Osteoblast (primary cell): ENCODE measurements at regions not wholly inside any gene's neighbourhood (a gene's known extent, or its start where the extent isn't known, plus 50 kb on each side); places are given as distances from the start of the nearest gene placed in this dataset.

ENCODE experiments used
- DNase-seq: peaks from one replicate; pipeline ENCODE4 v3.0.0; 2011; ENCODE audit warnings: low spot score, mixed read lengths; ENCODE audit not compliant: insufficient read length; ENCODE audit errors: missing footprints
- H2AFZ ChIP-seq: 2 replicates; pipeline ENCODE4 v1.6.0; 2011; ENCODE audit warnings: mild to moderate bottlenecking, low read length
- H3K27ac ChIP-seq: 2 replicates; pipeline ENCODE4 v1.5.1; 2011; ENCODE audit warnings: mild to moderate bottlenecking, low read depth, low read length, moderate library complexity
- H3K27me3 ChIP-seq: 2 replicates; pipeline ENCODE4 v1.6.0; 2012; ENCODE audit warnings: mild to moderate bottlenecking, control low read depth, inconsistent platforms, low read length, moderate library complexity; ENCODE audit not compliant: insufficient read depth
- H3K36me3 ChIP-seq: 2 replicates; pipeline ENCODE4 v1.5.1; 2011; ENCODE audit warnings: mild to moderate bottlenecking, low read length, control low read depth, moderate library complexity; ENCODE audit not compliant: insufficient read depth
- H3K4me1 ChIP-seq: 2 replicates; pipeline ENCODE4 v1.5.1; 2011; ENCODE audit warnings: mild to moderate bottlenecking, low read length, control low read depth, moderate library complexity; ENCODE audit not compliant: insufficient read depth
- H3K4me2 ChIP-seq: 2 replicates; pipeline ENCODE4 v1.6.0; 2011; ENCODE audit warnings: mild to moderate bottlenecking, low read length; ENCODE audit not compliant: insufficient read depth
- H3K4me3 ChIP-seq: fragments of 200-600 bp; sonication (generic); 3 replicates; pipeline ENCODE4 v1.5.1; 2012; ENCODE audit warnings: mild to moderate bottlenecking, low read length, inconsistent platforms; ENCODE audit not compliant: insufficient read depth
- H3K79me2 ChIP-seq: 2 replicates; pipeline ENCODE4 v1.6.0; 2012; ENCODE audit warnings: mild to moderate bottlenecking, low read length, control low read depth, inconsistent platforms; ENCODE audit not compliant: insufficient read depth
- H3K9me3 ChIP-seq: 2 replicates; pipeline ENCODE4 v1.5.1; 2011; ENCODE audit warnings: low read depth, low read length, control low read depth
- H4K20me1 ChIP-seq: 2 replicates; pipeline ENCODE4 v1.6.0; 2012; ENCODE audit warnings: mild to moderate bottlenecking, low read length, control low read depth; ENCODE audit not compliant: insufficient read depth
- TF ChIP-seq, protein P1 (sequence below): IDR thresholded peaks from 2 replicates; pipeline ENCODE4 v1.5.1; 2011; ENCODE audit warnings: mild to moderate bottlenecking, low read depth, low read length, moderate library complexity; ENCODE audit errors: extremely low read depth

DNA sequence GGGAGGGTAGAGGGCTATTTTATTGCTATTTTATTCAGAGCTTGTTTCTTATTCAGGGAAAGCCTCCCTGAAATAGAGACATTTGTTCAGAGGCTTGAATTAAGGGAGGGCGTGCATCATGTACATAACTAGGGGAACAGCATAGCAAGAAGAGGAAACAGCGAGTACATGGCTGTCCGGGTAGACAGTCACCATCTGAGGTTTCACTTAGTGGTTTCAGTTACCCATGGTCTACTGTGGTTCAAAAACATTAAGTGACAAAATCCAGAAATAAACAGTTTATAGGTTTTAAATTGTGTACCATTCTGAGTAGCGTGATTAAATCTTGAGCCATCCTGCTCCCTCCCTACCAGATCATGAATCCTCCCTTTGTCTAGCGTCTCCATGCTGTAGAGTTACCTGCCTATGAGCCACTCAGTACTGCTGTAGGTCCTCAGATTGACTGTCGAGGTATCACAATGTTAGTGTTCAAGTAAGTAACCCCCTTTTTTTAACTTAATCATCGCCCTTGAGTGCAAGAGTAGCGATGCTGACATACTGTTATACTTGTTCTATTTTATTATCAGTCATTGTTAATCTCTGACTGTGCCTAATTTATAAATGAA lies 791.5 kb downstream of the TFAP2A start:
- Histone ChIP-seq H3K36me3 (no peaks in the 10 kb centered on the region), H3K79me2 (no peaks in the 10 kb centered on the region), H3K27ac (no peak overlapping the region), H3K4me1 (no peaks in the 10 kb centered on the region), H4K20me1 (no peaks in the 10 kb centered on the region), H2AFZ (no peak overlapping the region), H3K9me3 (peaks cover 2% of the 10 kb centered on the region), H3K4me2 (no peak overlapping the region), H3K27me3 (no peaks in the 10 kb centered on the region), H3K4me3 (no peak overlapping the region)
- TF ChIP-seq, protein P1, sequence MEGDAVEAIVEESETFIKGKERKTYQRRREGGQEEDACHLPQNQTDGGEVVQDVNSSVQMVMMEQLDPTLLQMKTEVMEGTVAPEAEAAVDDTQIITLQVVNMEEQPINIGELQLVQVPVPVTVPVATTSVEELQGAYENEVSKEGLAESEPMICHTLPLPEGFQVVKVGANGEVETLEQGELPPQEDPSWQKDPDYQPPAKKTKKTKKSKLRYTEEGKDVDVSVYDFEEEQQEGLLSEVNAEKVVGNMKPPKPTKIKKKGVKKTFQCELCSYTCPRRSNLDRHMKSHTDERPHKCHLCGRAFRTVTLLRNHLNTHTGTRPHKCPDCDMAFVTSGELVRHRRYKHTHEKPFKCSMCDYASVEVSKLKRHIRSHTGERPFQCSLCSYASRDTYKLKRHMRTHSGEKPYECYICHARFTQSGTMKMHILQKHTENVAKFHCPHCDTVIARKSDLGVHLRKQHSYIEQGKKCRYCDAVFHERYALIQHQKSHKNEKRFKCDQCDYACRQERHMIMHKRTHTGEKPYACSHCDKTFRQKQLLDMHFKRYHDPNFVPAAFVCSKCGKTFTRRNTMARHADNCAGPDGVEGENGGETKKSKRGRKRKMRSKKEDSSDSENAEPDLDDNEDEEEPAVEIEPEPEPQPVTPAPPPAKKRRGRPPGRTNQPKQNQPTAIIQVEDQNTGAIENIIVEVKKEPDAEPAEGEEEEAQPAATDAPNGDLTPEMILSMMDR, result no peak
- DNase-seq, result no peak

DNA sequence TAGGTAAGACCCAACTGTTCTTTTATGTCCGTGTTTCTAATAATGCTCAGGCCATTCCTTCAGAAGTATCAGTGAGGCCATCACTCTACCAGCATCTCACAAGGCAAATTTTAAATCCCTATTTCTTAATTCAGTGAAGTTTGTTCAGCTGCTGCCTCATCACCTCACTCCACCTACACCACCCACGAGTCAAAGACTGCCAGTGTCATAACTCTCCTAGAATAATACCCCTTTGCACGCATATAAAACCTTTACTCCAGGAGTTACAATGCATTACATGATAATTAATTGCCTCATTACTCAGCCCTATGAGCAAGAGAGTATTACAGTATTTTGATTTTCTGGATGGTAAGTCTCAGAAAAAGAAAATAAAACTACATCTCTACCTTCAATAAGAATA lies 793.6 kb downstream of the TFAP2A start:
- Histone ChIP-seq H3K4me2 (no peak overlapping the region), H3K4me3 (no peak overlapping the region), H3K9me3 (peaks cover 2% of the 10 kb centered on the region), H3K27me3 (no peaks in the 10 kb centered on the region), H4K20me1 (no peaks in the 10 kb centered on the region), H3K79me2 (no peaks in the 10 kb centered on the region), H3K36me3 (no peaks in the 10 kb centered on the region), H3K4me1 (no peaks in the 10 kb centered on the region), H2AFZ (no peak overlapping the region), H3K27ac (no peak overlapping the region)
- TF ChIP-seq, protein P1, result no peak
- DNase-seq, result no peak

DNA sequence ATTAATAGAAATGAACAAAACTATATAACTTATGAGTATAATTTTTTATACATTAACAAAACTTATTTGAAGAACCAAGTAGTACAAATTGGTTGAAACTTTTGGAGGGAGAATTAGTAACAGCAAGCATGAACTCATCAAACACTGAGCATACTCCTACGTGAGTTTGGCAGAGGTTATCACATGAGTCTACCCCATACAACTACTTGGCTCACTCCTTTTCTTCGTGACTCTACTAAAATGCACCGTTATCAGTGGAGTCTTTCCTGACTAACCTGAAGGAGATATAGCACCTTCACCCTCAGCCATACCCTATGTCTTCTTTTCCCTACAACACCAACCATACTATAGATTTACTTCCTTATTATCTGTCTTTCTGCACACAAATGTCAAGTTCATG lies 794.2 kb downstream of the TFAP2A start:
- Histone ChIP-seq H2AFZ (no peak overlapping the region), H3K27me3 (no peaks in the 10 kb centered on the region), H3K9me3 (peaks cover 2% of the 10 kb centered on the region), H3K36me3 (no peaks in the 10 kb centered on the region), H3K27ac (no peak overlapping the region), H3K4me1 (no peaks in the 10 kb centered on the region), H3K4me3 (no peak overlapping the region), H3K79me2 (no peaks in the 10 kb centered on the region), H3K4me2 (no peak overlapping the region), H4K20me1 (no peaks in the 10 kb centered on the region)
- TF ChIP-seq, protein P1, result no peak
- no peak for DNase-seq

- Histone ChIP-seq H3K4me3 (no peak overlapping the region), H3K9me3 (peaks cover 2% of the 10 kb centered on the region), H3K36me3 (no peaks in the 10 kb centered on the region), H2AFZ (no peak overlapping the region), H3K27ac (no peak overlapping the region), H3K79me2 (no peaks in the 10 kb centered on the region), H3K27me3 (no peaks in the 10 kb centered on the region), H3K4me1 (no peaks in the 10 kb centered on the region), H3K4me2 (no peak overlapping the region), H4K20me1 (no peaks in the 10 kb centered on the region)
- TF ChIP-seq, protein P1, result no peak
- no peak for DNase-seq
Observed at GRCh38 chr6:9620263-9620662, 794.6 kb downstream of the TFAP2A start.
